ENCODE measurements at regions not wholly inside any gene's neighbourhood (a gene's known extent, or its start where the extent isn't known, plus 50 kb on each side); places are given as distances from the start of the nearest gene placed in this dataset.

DNA sequence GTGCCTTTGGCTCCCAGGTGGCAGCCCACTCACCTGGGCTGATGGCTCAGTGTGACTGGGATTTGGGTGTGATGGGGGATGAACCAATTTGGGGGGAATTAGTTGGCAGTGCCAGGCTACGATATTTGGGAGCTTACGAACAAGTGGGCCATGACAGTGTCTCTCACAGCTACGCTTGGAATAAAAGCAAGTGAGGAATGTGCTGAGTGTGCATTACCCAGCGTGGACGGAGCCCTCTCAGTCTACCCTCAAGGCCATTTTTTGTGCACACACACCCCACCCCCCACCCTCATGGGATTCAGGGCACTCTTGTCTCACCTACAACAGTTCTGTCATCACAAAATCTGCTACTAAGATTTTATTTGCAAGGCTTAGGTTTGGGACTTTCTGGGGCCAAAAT is 329.1 kb downstream of the NDFIP2 start:
- TF ChIP-seq POLR2AphosphoS5 (IDR thresholded peaks at IDR 0.05; ENCODE audit: low read depth, low read length), result no peak
- TF ChIP-seq REST (IDR thresholded peaks at IDR 0.05; ENCODE audit: insufficient read depth in 1 of 2, low read depth in 2 of 2, low read length in 2 of 2), result no peak
- TF ChIP-seq TAF1 (IDR thresholded peaks at IDR 0.05; ENCODE audit: borderline replicate concordance, insufficient read depth, low read length), result no peak

Data from PFSK-1 (cell line).